ENCODE measurements at regions not wholly inside any gene's neighbourhood (a gene's known extent, or its start where the extent isn't known, plus 50 kb on each side); places are given as distances from the start of the nearest gene placed in this dataset.

GRCh38 chr11:112392904-112393303 is 132.2 kb upstream of the PLET1 start:
- TF ChIP-seq POLR2A (IDR thresholded peaks at IDR 0.05): no peak
- no peak for TF ChIP-seq CTCF (IDR thresholded peaks at IDR 0.05)

All from testis (tissue), 2 donors.